GM21526 (cell line): ENCODE measurements at regions not wholly inside any gene's neighbourhood (a gene's known extent, or its start where the extent isn't known, plus 50 kb on each side); places are given as distances from the start of the nearest gene placed in this dataset.
"Not testable (repeated sequence)": the region's sequence is repeated elsewhere in the genome, so short reads cannot be mapped to it uniquely, and the experiment has no call there.

Experiments used
- ATAC-seq: cut with Tn5 transposase; IDR thresholded peaks from one replicate; pipeline ENCODE4 v1.9.1; 2021; ENCODE audit warnings: moderate library complexity; ENCODE audit not compliant: unreplicated experiment, low FRiP score

DNA sequence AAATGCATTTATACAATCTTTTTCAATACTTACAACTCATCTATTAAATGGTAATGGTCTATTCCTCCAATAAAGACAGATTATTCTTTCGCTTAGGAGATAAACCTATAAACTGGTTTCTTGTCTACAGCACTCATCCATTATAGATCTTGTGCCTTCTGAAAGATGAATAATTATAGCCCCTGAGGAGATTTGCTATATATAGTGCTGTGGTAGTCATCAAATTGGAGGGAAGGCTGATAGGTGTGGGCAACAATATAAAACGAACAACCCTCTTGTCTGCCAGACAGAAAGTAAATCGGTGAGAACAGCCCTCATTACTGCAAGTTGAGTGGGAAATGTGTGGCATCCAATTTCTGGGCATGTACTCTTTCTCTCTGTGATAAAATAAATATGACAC lies 292.5 kb upstream of the CNR1 start:
- no peak for ATAC-seq

DNA sequence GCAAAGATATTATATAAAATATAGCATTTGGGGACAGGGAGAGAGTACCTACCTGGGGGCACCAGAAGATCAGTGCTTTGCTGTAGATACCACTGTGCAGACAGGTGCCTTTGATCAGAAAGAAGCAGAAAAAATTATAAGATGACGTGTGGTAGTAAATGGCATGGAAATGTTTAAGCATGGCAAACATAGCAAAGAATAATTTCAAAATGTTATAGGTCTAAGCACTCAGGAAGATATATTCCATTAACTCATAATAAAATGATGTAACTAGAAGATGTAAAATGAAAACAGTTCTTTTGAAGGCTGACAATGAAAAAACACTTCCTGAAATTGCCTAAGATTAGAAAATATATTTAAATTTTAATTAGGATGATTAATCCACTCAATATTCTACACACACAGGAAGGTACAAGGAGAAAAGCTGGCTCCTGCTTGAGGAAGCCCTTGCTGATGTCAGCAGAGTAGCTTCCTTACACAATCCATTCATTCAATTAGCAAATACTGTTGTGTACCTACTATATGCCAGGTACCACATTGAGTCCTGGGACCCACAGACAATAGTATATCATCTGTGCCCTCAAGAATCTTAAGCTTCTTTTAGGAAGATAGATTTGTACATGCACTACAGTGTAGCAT lies 290.2 kb upstream of the CNR1 start:
- ATAC-seq: no peak

- no peak for ATAC-seq
Measured at GRCh38 chr6:88455317-88455716, 289.2 kb upstream of the CNR1 start.

DNA sequence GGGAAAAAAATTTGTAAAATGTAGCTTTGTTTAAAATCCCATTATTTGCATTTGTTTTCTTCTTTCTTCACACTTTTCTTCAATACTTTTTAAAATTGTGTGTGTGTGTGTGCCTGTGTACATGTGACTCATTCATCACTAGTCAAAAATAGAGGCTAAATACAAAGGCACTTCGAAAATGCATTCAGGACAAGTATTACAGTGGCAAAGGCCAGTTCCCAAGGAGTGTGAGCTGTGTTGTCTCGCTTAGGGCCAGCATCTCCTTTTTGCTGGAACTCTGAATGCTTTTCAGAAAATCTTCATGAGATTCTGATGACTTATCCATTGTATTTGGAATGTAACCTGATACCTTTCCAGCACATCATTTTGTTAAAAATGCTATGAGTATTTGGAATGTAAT lies 288.5 kb upstream of the CNR1 start:
- no peak for ATAC-seq

GRCh38 chr6:88449770-88450169 lies 283.6 kb upstream of the CNR1 start:
- ATAC-seq: no peak

DNA sequence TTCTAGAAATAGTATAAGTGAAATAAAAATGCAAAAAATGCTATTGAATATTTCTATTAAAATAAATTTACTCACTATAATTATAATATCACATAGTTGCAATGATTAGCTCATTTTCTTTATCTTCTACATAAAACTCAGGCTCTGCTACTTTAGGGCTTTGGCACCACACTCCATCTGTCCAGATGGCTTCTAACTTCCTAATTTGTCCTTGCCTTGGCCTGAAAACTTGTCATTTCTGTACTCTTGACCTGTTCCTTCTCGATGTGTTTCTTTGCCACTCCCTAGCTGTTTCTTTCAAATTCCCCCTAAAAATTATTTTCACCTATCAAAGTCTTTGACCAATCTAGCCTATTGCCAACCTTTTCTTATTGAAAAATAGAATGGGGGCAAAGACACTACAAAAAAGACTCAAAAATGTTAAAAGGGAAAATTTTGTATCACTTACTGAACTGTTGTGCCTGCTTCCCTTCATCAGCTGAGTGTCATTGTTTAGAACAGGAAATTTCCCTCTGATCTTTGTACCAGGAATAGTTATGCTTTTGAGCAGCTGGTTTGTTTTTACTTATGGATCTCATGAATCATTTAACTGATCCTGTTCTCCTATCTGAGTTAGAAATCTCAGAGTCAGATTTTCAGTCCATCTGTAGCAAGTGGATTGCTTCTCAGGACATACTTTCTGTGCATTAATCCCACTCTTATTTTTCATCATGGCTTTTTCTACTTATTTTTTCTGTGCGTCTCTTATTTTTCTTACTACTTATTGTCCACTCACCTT lies 279.2 kb upstream of the CNR1 start:
- ATAC-seq: no peak

GRCh38 chr6:88443554-88443953 lies 277.4 kb upstream of the CNR1 start:
- ATAC-seq: peak; percentile 53

DNA sequence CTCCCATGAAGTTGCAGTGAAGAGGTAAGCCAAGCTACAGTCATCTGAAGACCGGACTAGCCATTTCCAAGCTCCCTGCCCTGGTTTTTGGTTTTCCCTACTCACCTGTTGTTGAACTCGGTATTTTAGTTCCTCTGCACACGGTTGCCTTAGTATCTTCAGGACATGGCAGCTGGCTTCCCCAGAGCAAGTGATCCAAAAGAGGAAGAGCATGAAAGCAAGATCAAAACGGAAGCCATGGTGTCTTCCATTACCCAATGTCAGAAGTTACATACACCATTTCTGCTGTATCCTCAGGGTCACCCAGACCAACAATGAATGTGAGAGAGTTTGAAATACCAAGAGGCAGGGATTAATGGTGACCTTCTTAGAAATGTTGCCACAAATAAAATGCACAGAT lies 276.6 kb upstream of the CNR1 start:
- ATAC-seq: no peak

DNA sequence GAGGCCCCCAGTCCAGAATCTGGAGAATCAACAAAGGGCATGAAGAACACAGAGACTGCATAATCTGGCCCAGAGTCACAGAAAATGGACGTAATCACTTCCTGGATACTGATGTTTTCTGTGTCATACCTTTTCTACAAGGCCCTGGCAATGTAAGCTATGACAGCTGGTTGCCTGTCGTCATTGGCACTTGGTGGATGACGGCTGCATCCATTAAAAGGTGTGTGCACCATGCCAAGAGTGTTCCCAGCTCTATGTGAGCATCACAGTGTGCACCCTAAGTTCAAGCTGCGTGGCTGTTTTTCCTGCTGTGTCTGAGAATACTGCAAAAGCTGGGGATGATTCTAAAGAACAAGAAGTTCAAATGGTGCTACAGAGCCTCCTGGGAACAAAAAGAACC lies 275.2 kb upstream of the CNR1 start:
- ATAC-seq: no peak

DNA sequence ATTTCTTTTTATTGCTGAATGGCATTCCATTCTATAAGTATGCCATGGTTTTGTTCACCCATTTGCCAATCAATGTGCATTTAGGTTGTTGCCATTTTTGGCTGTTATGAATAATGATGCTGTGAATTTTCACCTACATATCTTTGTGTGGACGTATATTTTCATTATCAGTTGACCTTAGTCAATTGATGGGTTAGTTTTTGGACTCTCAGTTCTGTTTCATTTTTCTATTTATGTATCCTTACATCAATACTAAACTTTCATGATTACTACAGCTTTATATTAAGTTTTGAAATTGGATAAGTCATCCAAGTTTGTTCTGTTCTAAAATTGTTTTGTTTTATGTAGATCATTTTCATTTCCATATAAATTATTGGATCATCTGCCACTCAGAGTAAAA lies 261.9 kb upstream of the CNR1 start:
- no peak for ATAC-seq

DNA sequence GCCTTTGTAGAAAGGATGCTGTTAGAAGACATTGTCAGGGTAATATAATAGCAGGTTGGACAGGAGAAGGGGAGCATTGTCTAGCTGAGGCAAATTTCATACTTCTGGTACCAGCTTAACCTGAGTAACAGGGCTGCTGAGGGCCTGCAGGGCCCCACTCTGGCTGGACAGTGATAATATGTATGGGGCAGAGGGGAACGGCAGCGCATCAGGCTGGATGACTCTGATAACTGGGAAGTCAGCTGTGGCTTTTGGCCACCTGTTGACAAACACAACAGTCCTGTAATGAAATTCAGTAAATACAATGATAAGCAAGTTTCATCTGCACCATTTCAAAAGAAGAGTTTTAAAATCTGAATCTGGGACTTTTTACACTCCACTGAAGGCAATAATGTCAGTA lies 259.9 kb upstream of the CNR1 start:
- ATAC-seq: no peak

- no peak for ATAC-seq
Measured at GRCh38 chr6:88422831-88423230, 256.7 kb upstream of the CNR1 start.

GRCh38 chr6:88420967-88421488 lies 254.9 kb upstream of the CNR1 start:
- not testable (repeated sequence) for ATAC-seq

GRCh38 chr6:88418921-88419810 lies 253.0 kb upstream of the CNR1 start:
- ATAC-seq: not testable (repeated sequence)

DNA sequence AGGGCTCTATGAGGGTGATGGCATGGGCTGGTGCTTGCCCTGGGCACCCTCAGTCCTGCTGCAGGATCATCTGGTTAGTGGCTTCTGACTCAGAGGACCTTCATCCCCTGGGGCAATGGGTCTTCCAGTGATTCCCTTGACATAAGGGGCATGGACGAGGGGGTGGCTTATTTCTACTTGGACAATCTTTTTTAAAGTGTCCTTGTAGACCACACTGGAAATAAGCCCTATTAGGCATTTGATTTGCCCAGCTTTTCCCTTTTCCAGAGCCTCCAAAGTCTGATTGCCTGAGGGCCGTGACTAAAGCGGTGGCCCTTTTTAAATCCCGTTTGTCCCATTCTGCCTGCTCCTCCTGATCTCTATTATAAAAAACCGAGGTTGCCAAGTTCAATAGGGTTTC lies 251.2 kb upstream of the CNR1 start:
- ATAC-seq: not testable (repeated sequence)

DNA sequence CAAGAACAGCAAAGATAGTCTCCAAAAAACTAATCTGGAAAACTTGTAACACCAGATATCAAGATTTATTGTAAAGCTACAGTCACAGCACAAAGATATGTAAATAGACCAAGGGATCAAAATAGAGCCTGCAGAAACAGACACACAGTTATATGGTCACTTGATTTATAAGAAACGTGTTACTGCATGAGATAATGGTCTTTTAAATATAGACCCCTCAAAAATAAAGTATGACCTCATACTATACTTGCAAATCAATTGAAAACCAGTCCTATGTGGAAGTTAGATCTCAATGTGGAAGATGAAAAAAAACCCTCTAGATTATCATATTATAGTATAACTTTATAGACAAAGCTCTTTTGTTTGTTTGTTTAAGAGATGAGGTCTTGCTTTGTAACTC lies 247.3 kb upstream of the CNR1 start:
- no peak for ATAC-seq

DNA sequence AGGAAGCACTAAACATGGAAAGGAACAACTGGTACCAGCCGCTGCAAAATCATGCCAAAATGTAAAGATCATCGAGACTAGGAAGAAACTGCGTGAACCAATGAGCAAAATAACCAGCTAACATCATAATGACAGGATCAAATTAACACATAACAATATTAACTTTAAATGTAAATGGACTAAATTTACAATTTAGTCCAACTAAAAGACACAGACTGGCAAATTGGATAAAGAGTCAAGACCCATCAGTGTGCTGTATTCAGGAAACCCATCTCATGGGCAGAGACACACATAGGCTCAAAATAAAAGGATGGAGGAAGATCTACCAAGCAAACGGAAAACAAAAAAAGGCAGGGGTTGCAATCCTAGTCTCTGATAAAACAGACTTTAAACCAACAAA lies 242.2 kb upstream of the CNR1 start:
- ATAC-seq: not testable (repeated sequence)

- ATAC-seq: not testable (repeated sequence)
Measured at GRCh38 chr6:88406674-88407073, 240.5 kb upstream of the CNR1 start.

GRCh38 chr6:88403486-88403885 lies 237.3 kb upstream of the CNR1 start:
- ATAC-seq: no peak

DNA sequence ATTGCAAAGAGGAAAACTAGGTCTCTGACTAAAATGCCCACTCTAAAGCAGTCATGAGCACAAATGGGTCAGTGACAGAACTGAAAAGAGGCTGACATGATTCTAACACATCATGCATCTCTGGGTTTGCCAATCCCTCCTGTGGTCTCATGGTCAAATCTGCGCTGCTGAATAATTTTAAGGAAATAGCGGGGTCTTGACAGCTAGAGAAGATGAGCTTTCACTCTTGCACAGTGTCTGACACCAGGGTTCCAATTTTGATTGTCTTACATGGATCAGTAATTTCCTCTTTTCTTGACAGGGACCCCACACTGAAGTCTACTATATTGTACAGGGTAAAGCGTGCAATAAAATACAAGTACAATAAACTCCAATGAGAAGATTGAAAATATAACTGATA lies 236.8 kb upstream of the CNR1 start:
- no peak for ATAC-seq

- ATAC-seq: not testable (repeated sequence)
Measured at GRCh38 chr6:88390998-88391397, 224.9 kb upstream of the CNR1 start.
